ENCODE measurements at regions not wholly inside any gene's neighbourhood (a gene's known extent, or its start where the extent isn't known, plus 50 kb on each side); places are given as distances from the start of the nearest gene placed in this dataset.

DNA sequence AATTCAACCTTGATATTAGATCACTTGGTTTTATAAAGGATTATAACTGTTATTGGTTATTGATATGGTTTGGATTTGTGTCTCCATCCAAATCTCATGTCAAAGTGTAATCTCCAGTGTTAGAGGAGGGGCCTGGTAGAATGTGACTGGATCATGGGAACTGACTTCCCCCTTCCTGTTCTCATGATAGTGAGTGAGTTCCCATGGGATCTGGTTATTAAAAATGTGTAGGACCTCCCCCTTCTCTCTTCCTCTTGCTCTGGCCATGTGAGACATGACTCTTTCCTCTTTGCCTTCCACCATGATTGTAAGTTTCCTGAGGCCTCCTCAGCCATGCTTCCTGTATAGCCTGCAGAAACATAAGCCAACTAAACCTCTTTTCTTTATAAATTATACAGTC is 136.0 kb upstream of the UBE2E2 start:
- TF ChIP-seq, protein P1, sequence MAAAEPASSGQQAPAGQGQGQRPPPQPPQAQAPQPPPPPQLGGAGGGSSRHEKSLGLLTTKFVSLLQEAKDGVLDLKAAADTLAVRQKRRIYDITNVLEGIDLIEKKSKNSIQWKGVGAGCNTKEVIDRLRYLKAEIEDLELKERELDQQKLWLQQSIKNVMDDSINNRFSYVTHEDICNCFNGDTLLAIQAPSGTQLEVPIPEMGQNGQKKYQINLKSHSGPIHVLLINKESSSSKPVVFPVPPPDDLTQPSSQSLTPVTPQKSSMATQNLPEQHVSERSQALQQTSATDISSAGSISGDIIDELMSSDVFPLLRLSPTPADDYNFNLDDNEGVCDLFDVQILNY (CRISPR knock-in tag; conservative IDR thresholded peaks at IDR 0.05): no peak
- no peak for TF ChIP-seq ZNF878 (CRISPR knock-in tag; IDR thresholded peaks at IDR 0.05)
- TF ChIP-seq, protein P2, sequence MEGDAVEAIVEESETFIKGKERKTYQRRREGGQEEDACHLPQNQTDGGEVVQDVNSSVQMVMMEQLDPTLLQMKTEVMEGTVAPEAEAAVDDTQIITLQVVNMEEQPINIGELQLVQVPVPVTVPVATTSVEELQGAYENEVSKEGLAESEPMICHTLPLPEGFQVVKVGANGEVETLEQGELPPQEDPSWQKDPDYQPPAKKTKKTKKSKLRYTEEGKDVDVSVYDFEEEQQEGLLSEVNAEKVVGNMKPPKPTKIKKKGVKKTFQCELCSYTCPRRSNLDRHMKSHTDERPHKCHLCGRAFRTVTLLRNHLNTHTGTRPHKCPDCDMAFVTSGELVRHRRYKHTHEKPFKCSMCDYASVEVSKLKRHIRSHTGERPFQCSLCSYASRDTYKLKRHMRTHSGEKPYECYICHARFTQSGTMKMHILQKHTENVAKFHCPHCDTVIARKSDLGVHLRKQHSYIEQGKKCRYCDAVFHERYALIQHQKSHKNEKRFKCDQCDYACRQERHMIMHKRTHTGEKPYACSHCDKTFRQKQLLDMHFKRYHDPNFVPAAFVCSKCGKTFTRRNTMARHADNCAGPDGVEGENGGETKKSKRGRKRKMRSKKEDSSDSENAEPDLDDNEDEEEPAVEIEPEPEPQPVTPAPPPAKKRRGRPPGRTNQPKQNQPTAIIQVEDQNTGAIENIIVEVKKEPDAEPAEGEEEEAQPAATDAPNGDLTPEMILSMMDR (CRISPR knock-in tag; IDR thresholded peaks at IDR 0.05): no peak
- TF ChIP-seq ELF1 (CRISPR knock-in tag; IDR thresholded peaks at IDR 0.05): no peak
- TF ChIP-seq, protein P3, sequence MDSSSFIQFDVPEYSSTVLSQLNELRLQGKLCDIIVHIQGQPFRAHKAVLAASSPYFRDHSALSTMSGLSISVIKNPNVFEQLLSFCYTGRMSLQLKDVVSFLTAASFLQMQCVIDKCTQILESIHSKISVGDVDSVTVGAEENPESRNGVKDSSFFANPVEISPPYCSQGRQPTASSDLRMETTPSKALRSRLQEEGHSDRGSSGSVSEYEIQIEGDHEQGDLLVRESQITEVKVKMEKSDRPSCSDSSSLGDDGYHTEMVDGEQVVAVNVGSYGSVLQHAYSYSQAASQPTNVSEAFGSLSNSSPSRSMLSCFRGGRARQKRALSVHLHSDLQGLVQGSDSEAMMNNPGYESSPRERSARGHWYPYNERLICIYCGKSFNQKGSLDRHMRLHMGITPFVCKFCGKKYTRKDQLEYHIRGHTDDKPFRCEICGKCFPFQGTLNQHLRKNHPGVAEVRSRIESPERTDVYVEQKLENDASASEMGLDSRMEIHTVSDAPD (CRISPR knock-in tag; IDR thresholded peaks at IDR 0.05): no peak
- TF ChIP-seq YY1 (IDR thresholded peaks at IDR 0.05; ENCODE audit: insufficient read depth, insufficient replicate concordance, low read depth, low read length): no peak
- no peak for TF ChIP-seq SIN3A (IDR thresholded peaks at IDR 0.05; ENCODE audit: borderline replicate concordance, low read depth, low read length)
- TF ChIP-seq MLLT10 (CRISPR knock-in tag; IDR thresholded peaks at IDR 0.05): no peak
- no peak for TF ChIP-seq EZH2 (conservative IDR thresholded peaks at IDR 0.05; ENCODE audit: low read depth, low read length)
- TF ChIP-seq ZNF768 (CRISPR knock-in tag; IDR thresholded peaks at IDR 0.05): no peak

Measured in HepG2 (cell line).